ENCODE measurements at regions not wholly inside any gene's neighbourhood (a gene's known extent, or its start where the extent isn't known, plus 50 kb on each side); places are given as distances from the start of the nearest gene placed in this dataset.

GRCh38 chr13:73480779-73481559 is 422.2 kb downstream of the KLF5 start:
- no peak for ATAC-seq

GRCh38 chr13:73479856-73480255 is 421.1 kb downstream of the KLF5 start:
- H3K4me3 ChIP-seq (replicated peaks in 1 of 2; ENCODE audit: low read depth in 1 of 2, low read length in 2 of 2): no peak overlapping the region
- H3K4me1 ChIP-seq (ENCODE audit: control insufficient read depth in 1 of 2, insufficient read depth in 2 of 2, low read length in 2 of 2): no peaks in the 10 kb centered on the region
- ChIA-PET CTCF (no interaction called here), RAD21 (ENCODE audit: low non-redundant PET in 1 of 2, low total read pairs in 2 of 2, uncharacterized antibody in 2 of 2, unreplicated experiment in 2 of 2) (no interaction called here), POLR2A (no interaction called here)
- no peaks in the 10 kb centered on the region for H3K9me2 ChIP-seq (ENCODE audit: insufficient read depth)
- H2AFZ ChIP-seq (ENCODE audit: low read depth, low read length, poor library complexity, severe bottlenecking): no peak overlapping the region
- H3K36me3 ChIP-seq (ENCODE audit: control insufficient read depth in 1 of 2, insufficient read depth in 2 of 2, low read length in 2 of 2): no peaks in the 10 kb centered on the region
- DNase-seq (ENCODE audit: low read depth, low spot score): no peak
- no peaks in the 10 kb centered on the region for H3K27me3 ChIP-seq (ENCODE audit: insufficient read depth, low read length)
- H3K4me2 ChIP-seq (ENCODE audit: low read length): no peak overlapping the region
- ATAC-seq: no peak
- no peaks in the 10 kb centered on the region for H3K79me2 ChIP-seq (ENCODE audit: insufficient read depth, low read length)
- no peaks in the 10 kb centered on the region for H3K9me3 ChIP-seq (ENCODE audit: control insufficient read depth in 1 of 2, insufficient read depth in 1 of 2, low read depth in 1 of 2, low read length in 2 of 2)
- BruUV-seq (replicated peaks): no TSS peak
- intact Hi-C loops (cut with micrococcal nuclease): no loop called here
- no peak overlapping the region for H3K9ac ChIP-seq (ENCODE audit: low read length)
- no peak overlapping the region for H3K27ac ChIP-seq (ENCODE audit: low read depth, low read length)
- no peaks in the 10 kb centered on the region for H4K20me1 ChIP-seq (ENCODE audit: insufficient read depth)
- no peak for TF ChIP-seq FOSL1 (IDR thresholded peaks at IDR 0.05; ENCODE audit: low read depth)
- TF ChIP-seq REST (IDR thresholded peaks at IDR 0.05; ENCODE audit: low read depth): no peak
- TF ChIP-seq TCF7L2 (IDR thresholded peaks at IDR 0.05; ENCODE audit: borderline replicate concordance, extremely low read depth, insufficient read depth, insufficient read length): no peak
- TF ChIP-seq EGR1 (IDR thresholded peaks at IDR 0.05; ENCODE audit: low read depth): no peak
- TF ChIP-seq SP1 (IDR thresholded peaks at IDR 0.05; ENCODE audit: low read depth): no peak
- TF ChIP-seq POLR2AphosphoS5 (IDR thresholded peaks at IDR 0.05; ENCODE audit: low read depth, low read length): no peak
- TF ChIP-seq ELF1 (IDR thresholded peaks at IDR 0.05; ENCODE audit: borderline replicate concordance, low read depth): no peak
- TF ChIP-seq JUND (IDR thresholded peaks at IDR 0.05): no peak
- no peak for TF ChIP-seq EZH2 (IDR thresholded peaks at IDR 0.05)
- no peak for TF ChIP-seq CEBPB (IDR thresholded peaks at IDR 0.05; ENCODE audit: low read depth)
- TF ChIP-seq SIN3A (IDR thresholded peaks at IDR 0.05; ENCODE audit: low read depth): no peak

More at GRCh38 chr13:73480779-73481559, 422.2 kb downstream of the KLF5 start:
- Histone ChIP-seq H3K4me2 (ENCODE audit: low read length) (no peak overlapping the region), H3K36me3 (ENCODE audit: control insufficient read depth in 1 of 2, insufficient read depth in 2 of 2, low read length in 2 of 2) (no peaks in the 10 kb centered on the region), H3K4me3 (replicated peaks in 1 of 2; ENCODE audit: low read depth in 1 of 2, low read length in 2 of 2) (no peak overlapping the region), H3K27me3 (ENCODE audit: insufficient read depth, low read length) (no peaks in the 10 kb centered on the region), H3K4me1 (ENCODE audit: control insufficient read depth in 1 of 2, insufficient read depth in 2 of 2, low read length in 2 of 2) (no peaks in the 10 kb centered on the region), H2AFZ (ENCODE audit: low read depth, low read length, poor library complexity, severe bottlenecking) (no peak overlapping the region), H3K9me2 (ENCODE audit: insufficient read depth) (no peaks in the 10 kb centered on the region), H3K27ac (ENCODE audit: low read depth, low read length) (no peak overlapping the region), H3K9me3 (ENCODE audit: control insufficient read depth in 1 of 2, insufficient read depth in 1 of 2, low read depth in 1 of 2, low read length in 2 of 2) (no peaks in the 10 kb centered on the region), H3K79me2 (ENCODE audit: insufficient read depth, low read length) (no peaks in the 10 kb centered on the region), H3K9ac (ENCODE audit: low read length) (no peak overlapping the region), H4K20me1 (ENCODE audit: insufficient read depth) (no peaks in the 10 kb centered on the region)
- intact Hi-C loops (cut with micrococcal nuclease): no loop called here
- ChIA-PET RAD21 (ENCODE audit: low non-redundant PET in 1 of 2, low total read pairs in 2 of 2, uncharacterized antibody in 2 of 2, unreplicated experiment in 2 of 2) (no interaction called here), CTCF (no interaction called here), POLR2A (no interaction called here)
- no peak for DNase-seq (ENCODE audit: low read depth, low spot score)
- TF ChIP-seq ZBTB33 (IDR thresholded peaks at IDR 0.05; ENCODE audit: extremely low read depth, insufficient replicate concordance, low read length) (no peak), EGR1 (IDR thresholded peaks at IDR 0.05; ENCODE audit: low read depth) (no peak), EZH2 (IDR thresholded peaks at IDR 0.05) (no peak), JUND (IDR thresholded peaks at IDR 0.05) (no peak), RAD21 (IDR thresholded peaks at IDR 0.05; ENCODE audit: low read depth) (no peak)
- no TSS peak for BruUV-seq (replicated peaks)

Measured in HCT116 (cell line).